Keratinocyte (primary cell): ENCODE measurements at regions not wholly inside any gene's neighbourhood (a gene's known extent, or its start where the extent isn't known, plus 50 kb on each side); places are given as distances from the start of the nearest gene placed in this dataset.

Experiments
- DNase-seq: peaks from one replicate; pipeline ENCODE4 v3.0.0-alpha.2; 2011; ENCODE audit warnings: low read depth, missing footprints, low spot score
- FAIRE-seq: peaks from 2 replicates; lab custom pipeline; 2011; peaks lifted over from hg19 to GRCh38; lab: Jason Lieb, UNC
- H2AFZ ChIP-seq: 2 replicates; pipeline ENCODE4 v1.6.0; 2012; ENCODE audit warnings: low read length, control low read depth, inconsistent platforms; ENCODE audit not compliant: control insufficient read depth
- H3K27ac ChIP-seq: 2 replicates; pipeline ENCODE4 v1.5.1; 2011; ENCODE audit warnings: low read length; ENCODE audit not compliant: control insufficient read depth, insufficient read depth
- H3K27me3 ChIP-seq: 3 replicates; pipeline ENCODE4 v1.6.0; 2011; ENCODE audit warnings: low read length; ENCODE audit not compliant: control insufficient read depth, insufficient read depth; ENCODE audit errors: extremely low read depth
- H3K36me3 ChIP-seq, 2 experiments: 2 replicates in 1 of 2; 3 replicates in 1 of 2; pipeline ENCODE4 v1.5.1; 2011; ENCODE audit warnings: low read length in 2 of 2, mild to moderate bottlenecking in 1 of 2; ENCODE audit not compliant: control insufficient read depth in 2 of 2, insufficient read depth in 2 of 2; ENCODE audit errors: extremely low read depth in 1 of 2
- H3K4me1 ChIP-seq: 3 replicates; pipeline ENCODE4 v1.5.1; 2011; ENCODE audit warnings: low read length; ENCODE audit not compliant: control insufficient read depth, insufficient read depth; ENCODE audit errors: extremely low read depth
- H3K4me2 ChIP-seq: 3 replicates; pipeline ENCODE4 v1.6.0; 2011; ENCODE audit warnings: low read depth, low read length; ENCODE audit not compliant: control insufficient read depth, insufficient read depth; ENCODE audit errors: extremely low read depth
- H3K4me3 ChIP-seq, 3 experiments: fragments of 200-600 bp in 1 of 3; sonication (generic) in 1 of 3; 2 replicates in 2 of 3; 3 replicates in 1 of 3; pipeline ENCODE4 v1.5.1; 2011 to 2016; ENCODE audit warnings: low read length in 3 of 3, mild to moderate bottlenecking in 3 of 3, control low read depth in 2 of 3, inconsistent platforms in 1 of 3, low read depth in 1 of 3, mixed read lengths in 1 of 3, mixed run types in 1 of 3, moderate library complexity in 1 of 3; ENCODE audit not compliant: control insufficient read depth in 2 of 3, insufficient read depth in 2 of 3; ENCODE audit errors: extremely low read depth in 1 of 3
- H3K79me2 ChIP-seq: 2 replicates; pipeline ENCODE4 v1.6.0; 2012; ENCODE audit warnings: low read length; ENCODE audit not compliant: control insufficient read depth, insufficient read depth
- H3K9ac ChIP-seq: 3 replicates; pipeline ENCODE4 v1.6.0; 2011; ENCODE audit warnings: low read length; ENCODE audit not compliant: control insufficient read depth, insufficient read depth; ENCODE audit errors: extremely low read depth
- H3K9me1 ChIP-seq: 3 replicates; pipeline ENCODE4 v1.6.0; 2011; ENCODE audit warnings: low read length; ENCODE audit not compliant: control insufficient read depth, insufficient read depth; ENCODE audit errors: extremely low read depth
- H3K9me3 ChIP-seq: 2 replicates; pipeline ENCODE4 v1.5.1; 2012; ENCODE audit warnings: low read depth, low read length; ENCODE audit not compliant: control insufficient read depth
- H4K20me1 ChIP-seq: 3 replicates; pipeline ENCODE4 v1.6.0; 2011; ENCODE audit warnings: low read length; ENCODE audit not compliant: control insufficient read depth, insufficient read depth; ENCODE audit errors: extremely low read depth
- EZH2 ChIP-seq: IDR thresholded peaks from one replicate; pipeline ENCODE4 v1.6.1; 2012; ENCODE audit warnings: inconsistent platforms, mild to moderate bottlenecking, low read length, moderate library complexity
- dilution Hi-C: fragments of 300-500 bp; cut with MboI; formaldehyde crosslinking; loops from one replicate; pipeline ENCODE4 v1.7.0; 2020; ENCODE audit warnings: low sequenced_read_pairs; ENCODE audit not compliant: extremely low pct_ligation_motif_present
- TF ChIP-seq, protein P1 (sequence below), 3 experiments: IDR thresholded peaks in 1 of 3; conservative IDR thresholded peaks in 1 of 3; optimal IDR thresholded peaks in 1 of 3; 2 replicates in 2 of 3; 3 replicates in 1 of 3; pipeline versions ENCODE3 to v1.5.1; 2011; ENCODE audit warnings: low read length in 3 of 3, mild to moderate bottlenecking in 3 of 3, moderate library complexity in 2 of 3, control low read depth in 1 of 3, inconsistent platforms in 1 of 3; ENCODE audit not compliant: insufficient read depth in 2 of 3; ENCODE audit errors: extremely low read depth in 1 of 3

- no peak for TF ChIP-seq EZH2
- TF ChIP-seq, protein P1, sequence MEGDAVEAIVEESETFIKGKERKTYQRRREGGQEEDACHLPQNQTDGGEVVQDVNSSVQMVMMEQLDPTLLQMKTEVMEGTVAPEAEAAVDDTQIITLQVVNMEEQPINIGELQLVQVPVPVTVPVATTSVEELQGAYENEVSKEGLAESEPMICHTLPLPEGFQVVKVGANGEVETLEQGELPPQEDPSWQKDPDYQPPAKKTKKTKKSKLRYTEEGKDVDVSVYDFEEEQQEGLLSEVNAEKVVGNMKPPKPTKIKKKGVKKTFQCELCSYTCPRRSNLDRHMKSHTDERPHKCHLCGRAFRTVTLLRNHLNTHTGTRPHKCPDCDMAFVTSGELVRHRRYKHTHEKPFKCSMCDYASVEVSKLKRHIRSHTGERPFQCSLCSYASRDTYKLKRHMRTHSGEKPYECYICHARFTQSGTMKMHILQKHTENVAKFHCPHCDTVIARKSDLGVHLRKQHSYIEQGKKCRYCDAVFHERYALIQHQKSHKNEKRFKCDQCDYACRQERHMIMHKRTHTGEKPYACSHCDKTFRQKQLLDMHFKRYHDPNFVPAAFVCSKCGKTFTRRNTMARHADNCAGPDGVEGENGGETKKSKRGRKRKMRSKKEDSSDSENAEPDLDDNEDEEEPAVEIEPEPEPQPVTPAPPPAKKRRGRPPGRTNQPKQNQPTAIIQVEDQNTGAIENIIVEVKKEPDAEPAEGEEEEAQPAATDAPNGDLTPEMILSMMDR (optimal IDR thresholded peaks at IDR 0.05 in 1 of 3, IDR thresholded peaks at IDR 0.05 in 1 of 3, conservative IDR thresholded peaks at IDR 0.05 in 1 of 3; ENCODE audit: extremely low read depth in 1 of 3, insufficient read depth in 2 of 3, low read length in 3 of 3): no peak
- Histone ChIP-seq H2AFZ (no peak overlapping the region), H3K9me1 (no peaks in the 10 kb centered on the region), H3K27me3 (no peaks in the 10 kb centered on the region), H3K9me3 (no peaks in the 10 kb centered on the region), H3K4me1 (no peaks in the 10 kb centered on the region), H3K27ac (no peak overlapping the region), H3K4me3 (no peak overlapping the region), H3K4me2 (no peak overlapping the region), H3K79me2 (no peaks in the 10 kb centered on the region), H3K36me3 (no peaks in the 10 kb centered on the region), H3K9ac (no peak overlapping the region), H4K20me1 (no peaks in the 10 kb centered on the region)
- dilution Hi-C loops: no loop called here
- DNase-seq (no peak), FAIRE-seq (no peak)
These were observed 455.8 kb upstream of the PRMT6 start for GRCh38 chr1:106600626-106601025.

DNA sequence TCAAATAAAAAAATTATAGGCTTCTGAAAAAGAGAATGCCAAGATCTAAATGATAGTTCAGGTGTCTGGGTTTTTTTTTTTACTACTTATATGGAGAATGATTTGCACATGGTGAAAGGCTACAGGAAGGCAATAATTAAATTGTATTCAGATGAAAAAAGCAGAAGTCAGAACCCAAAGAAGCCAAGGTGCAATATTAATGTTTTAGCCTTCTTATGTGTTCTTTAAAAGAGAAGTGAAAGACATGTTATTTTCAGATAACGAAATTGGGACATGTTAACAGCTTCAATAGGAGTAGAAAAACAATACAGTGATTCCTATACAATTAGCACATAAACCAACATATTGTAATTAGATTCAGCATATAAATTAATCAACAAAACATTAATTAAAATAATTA is 452.9 kb upstream of the PRMT6 start:
- no peak for TF ChIP-seq EZH2
- TF ChIP-seq, protein P1 (optimal IDR thresholded peaks at IDR 0.05 in 1 of 3, IDR thresholded peaks at IDR 0.05 in 1 of 3, conservative IDR thresholded peaks at IDR 0.05 in 1 of 3; ENCODE audit: extremely low read depth in 1 of 3, insufficient read depth in 2 of 3, low read length in 3 of 3): no peak
- no peak overlapping the region for H2AFZ ChIP-seq
- H3K27me3 ChIP-seq: no peaks in the 10 kb centered on the region
- H3K4me1 ChIP-seq: no peaks in the 10 kb centered on the region
- no peak overlapping the region for H3K4me2 ChIP-seq
- H3K27ac ChIP-seq: no peak overlapping the region
- no peak for DNase-seq
- H4K20me1 ChIP-seq: no peaks in the 10 kb centered on the region
- no peaks in the 10 kb centered on the region for H3K9me1 ChIP-seq
- no peak overlapping the region for H3K4me3 ChIP-seq
- no peaks in the 10 kb centered on the region for H3K36me3 ChIP-seq
- no peak for FAIRE-seq
- dilution Hi-C loops: no loop called here
- H3K79me2 ChIP-seq: no peaks in the 10 kb centered on the region
- H3K9ac ChIP-seq: no peak overlapping the region
- H3K9me3 ChIP-seq: no peaks in the 10 kb centered on the region
